IMR-90 (cell line): ENCODE measurements at regions not wholly inside any gene's neighbourhood (a gene's known extent, or its start where the extent isn't known, plus 50 kb on each side); places are given as distances from the start of the nearest gene placed in this dataset.
A peak's percentile ranks its signal among the peaks of the same experiment; 100 is the strongest.

Experiments
- BHLHE40 ChIP-seq: fragments of 150-350 bp; IDR thresholded peaks from 2 replicates; pipeline ENCODE4 v1.6.1; 2016; ENCODE audit warnings: mild to moderate bottlenecking, low read depth, low read length
- CHD1 ChIP-seq: IDR thresholded peaks from 2 replicates; pipeline ENCODE4 v1.6.1; 2012; ENCODE audit warnings: low read depth, low read length, improper control_type of control experiment
- MAFK ChIP-seq: IDR thresholded peaks from 2 replicates; pipeline ENCODE4 v1.6.1; 2012; ENCODE audit warnings: low read depth, low read length, improper control_type of control experiment
- MXI1 ChIP-seq: IDR thresholded peaks from 2 replicates; pipeline ENCODE4 v1.6.1; 2012; ENCODE audit warnings: low read depth, mild to moderate bottlenecking, low read length, moderate library complexity, borderline replicate concordance
- NFE2L2 ChIP-seq: fragments of 150-350 bp; IDR thresholded peaks from 2 replicates; pipeline ENCODE4 v1.6.1; 2016; ENCODE audit warnings: low read depth, mild to moderate bottlenecking, low read length
- POLR2A ChIP-seq: IDR thresholded peaks from 2 replicates; pipeline ENCODE4 v1.6.1; 2012; ENCODE audit warnings: mild to moderate bottlenecking, low read depth, low read length
- RAD21 ChIP-seq: IDR thresholded peaks from 2 replicates; pipeline ENCODE4 v1.6.1; 2012; ENCODE audit warnings: low read length, improper control_type of control experiment
- RCOR1 ChIP-seq: IDR thresholded peaks from 2 replicates; pipeline ENCODE4 v1.6.1; 2012; ENCODE audit warnings: mild to moderate bottlenecking, low read length, improper control_type of control experiment; ENCODE audit not compliant: insufficient replicate concordance
- RFX5 ChIP-seq: IDR thresholded peaks from 2 replicates; pipeline ENCODE4 v1.8.0; 2012; ENCODE audit warnings: low read depth, mild to moderate bottlenecking, low read length, moderate library complexity
- SMC3 ChIP-seq: fragments of 150-350 bp; IDR thresholded peaks from 2 replicates; pipeline ENCODE4 v1.6.1; 2016; ENCODE audit warnings: low read depth, mild to moderate bottlenecking, antibody characterized with exemption, low read length, moderate library complexity
- TF ChIP-seq, protein P1 (sequence below): conservative IDR thresholded peaks from 2 replicates; pipeline ENCODE4 v1.5.1; 2012; ENCODE audit warnings: mild to moderate bottlenecking, low read depth, low read length, improper control_type of control experiment
- TF ChIP-seq, protein P2 (sequence below): fragments of 150-350 bp; IDR thresholded peaks from 2 replicates; pipeline ENCODE4 v1.6.1; 2017; ENCODE audit warnings: mild to moderate bottlenecking, antibody characterized with exemption, low read length, low read depth

DNA sequence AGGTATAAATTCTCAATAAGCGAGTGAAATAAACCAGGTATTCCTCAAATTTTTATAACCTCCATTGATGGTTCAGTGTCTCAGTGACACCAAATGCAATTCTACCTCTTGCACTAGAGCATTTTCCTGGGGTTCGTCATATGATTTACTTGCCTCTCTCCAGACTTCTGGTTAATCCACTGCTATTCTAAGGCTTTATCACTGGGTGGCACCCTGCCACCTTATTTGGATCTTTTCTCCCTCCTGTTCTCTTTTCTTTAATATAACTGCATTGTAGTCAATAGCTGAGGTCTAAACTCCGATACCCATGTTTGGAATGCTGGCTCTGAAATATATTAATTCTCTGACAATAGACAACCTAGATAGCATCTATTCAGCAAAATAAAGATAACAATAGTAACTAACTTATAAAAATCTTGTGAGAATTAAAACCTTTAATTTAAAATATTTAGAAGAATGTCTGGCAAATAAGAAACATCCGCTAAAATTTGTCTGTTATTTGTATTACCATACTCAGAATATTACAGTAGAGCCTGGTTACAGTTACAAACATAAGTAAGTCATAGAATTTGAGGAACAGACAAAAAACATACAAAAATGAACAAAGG, 436.4 kb downstream of the PLA2G4A start:
- TF ChIP-seq, protein P1, sequence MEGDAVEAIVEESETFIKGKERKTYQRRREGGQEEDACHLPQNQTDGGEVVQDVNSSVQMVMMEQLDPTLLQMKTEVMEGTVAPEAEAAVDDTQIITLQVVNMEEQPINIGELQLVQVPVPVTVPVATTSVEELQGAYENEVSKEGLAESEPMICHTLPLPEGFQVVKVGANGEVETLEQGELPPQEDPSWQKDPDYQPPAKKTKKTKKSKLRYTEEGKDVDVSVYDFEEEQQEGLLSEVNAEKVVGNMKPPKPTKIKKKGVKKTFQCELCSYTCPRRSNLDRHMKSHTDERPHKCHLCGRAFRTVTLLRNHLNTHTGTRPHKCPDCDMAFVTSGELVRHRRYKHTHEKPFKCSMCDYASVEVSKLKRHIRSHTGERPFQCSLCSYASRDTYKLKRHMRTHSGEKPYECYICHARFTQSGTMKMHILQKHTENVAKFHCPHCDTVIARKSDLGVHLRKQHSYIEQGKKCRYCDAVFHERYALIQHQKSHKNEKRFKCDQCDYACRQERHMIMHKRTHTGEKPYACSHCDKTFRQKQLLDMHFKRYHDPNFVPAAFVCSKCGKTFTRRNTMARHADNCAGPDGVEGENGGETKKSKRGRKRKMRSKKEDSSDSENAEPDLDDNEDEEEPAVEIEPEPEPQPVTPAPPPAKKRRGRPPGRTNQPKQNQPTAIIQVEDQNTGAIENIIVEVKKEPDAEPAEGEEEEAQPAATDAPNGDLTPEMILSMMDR, result peak; percentile 71
- TF ChIP-seq POLR2A (no peak), RAD21 (peak; percentile 84), SMC3 (peak; percentile 65), CHD1 (no peak), RCOR1 (no peak), RFX5 (no peak), MXI1 (no peak), BHLHE40 (no peak), MAFK (no peak), NFE2L2 (no peak)
- TF ChIP-seq, protein P2, sequence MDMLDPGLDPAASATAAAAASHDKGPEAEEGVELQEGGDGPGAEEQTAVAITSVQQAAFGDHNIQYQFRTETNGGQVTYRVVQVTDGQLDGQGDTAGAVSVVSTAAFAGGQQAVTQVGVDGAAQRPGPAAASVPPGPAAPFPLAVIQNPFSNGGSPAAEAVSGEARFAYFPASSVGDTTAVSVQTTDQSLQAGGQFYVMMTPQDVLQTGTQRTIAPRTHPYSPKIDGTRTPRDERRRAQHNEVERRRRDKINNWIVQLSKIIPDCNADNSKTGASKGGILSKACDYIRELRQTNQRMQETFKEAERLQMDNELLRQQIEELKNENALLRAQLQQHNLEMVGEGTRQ, result no peak
